Fibroblast of pulmonary artery (primary cell): ENCODE measurements at regions not wholly inside any gene's neighbourhood (a gene's known extent, or its start where the extent isn't known, plus 50 kb on each side); places are given as distances from the start of the nearest gene placed in this dataset.
"Not testable (repeated sequence)": the region's sequence is repeated elsewhere in the genome, so short reads cannot be mapped to it uniquely, and the experiment has no call there.

ENCODE experiments used
- DNase-seq: peaks from one replicate; pipeline ENCODE4 v3.0.0-alpha.2; 2010; ENCODE audit warnings: low read depth
- H3K4me3 ChIP-seq: replicated peaks from 2 replicates; pipeline ENCODE4 v1.5.1; 2011; ENCODE audit warnings: low read depth, mild to moderate bottlenecking, control low read depth, low read length, moderate library complexity
- CTCF ChIP-seq: IDR thresholded peaks from 2 replicates; pipeline ENCODE4 v1.5.1; 2011; ENCODE audit warnings: mild to moderate bottlenecking, control low read depth, low read length, inconsistent platforms; ENCODE audit errors: missing control alignments

GRCh38 chr4:34974313-34974680 lies 1270.0 kb downstream of the ARAP2 start:
- no peak for DNase-seq
- no peak for TF ChIP-seq CTCF
- H3K4me3 ChIP-seq, result no peak overlapping the region

GRCh38 chr4:35021222-35021621 lies 1223.1 kb downstream of the ARAP2 start:
- H3K4me3 ChIP-seq, result not testable (repeated sequence)
- DNase-seq, result peak; percentile 31

GRCh38 chr4:35025152-35025834 lies 1219.0 kb downstream of the ARAP2 start:
- TF ChIP-seq CTCF, result no peak
- no peak for DNase-seq
- H3K4me3 ChIP-seq, result no peak overlapping the region

- TF ChIP-seq CTCF, result no peak
- DNase-seq, result no peak
- H3K4me3 ChIP-seq, result no peak overlapping the region
Observed at GRCh38 chr4:35038079-35038805, 1206.1 kb downstream of the ARAP2 start.

- H3K4me3 ChIP-seq, result no peak overlapping the region
- TF ChIP-seq CTCF, result no peak
- no peak for DNase-seq
Observed at GRCh38 chr4:35038845-35039244, 1205.5 kb downstream of the ARAP2 start.

- DNase-seq, result no peak
- no peak for TF ChIP-seq CTCF
- no peak overlapping the region for H3K4me3 ChIP-seq
Observed at GRCh38 chr4:35052546-35052945, 1191.8 kb downstream of the ARAP2 start.

GRCh38 chr4:35063031-35063570 lies 1181.2 kb downstream of the ARAP2 start:
- no peak for TF ChIP-seq CTCF
- DNase-seq, result no peak
- H3K4me3 ChIP-seq, result no peak overlapping the region
